Mesodermal cell (in vitro differentiated cells): ENCODE measurements at regions not wholly inside any gene's neighbourhood (a gene's known extent, or its start where the extent isn't known, plus 50 kb on each side); places are given as distances from the start of the nearest gene placed in this dataset.
"Not testable (repeated sequence)": the region's sequence is repeated elsewhere in the genome, so short reads cannot be mapped to it uniquely, and the experiment has no call there.

Source experiments
- H3K27ac ChIP-seq: 2 replicates; pipeline ENCODE4 v1.7.0; 2013; ENCODE audit warnings: mild to moderate bottlenecking, low read depth, low read length, moderate library complexity; ENCODE audit not compliant: severe bottlenecking
- H3K36me3 ChIP-seq: 2 replicates; pipeline ENCODE4 v1.7.1; 2013; ENCODE audit warnings: mild to moderate bottlenecking, low read length, moderate library complexity; ENCODE audit not compliant: control insufficient read depth, insufficient read depth
- H3K4me1 ChIP-seq: one replicate; pipeline ENCODE4 v1.7.1; 2013; ENCODE audit warnings: mild to moderate bottlenecking, low read length; ENCODE audit not compliant: insufficient read depth, control insufficient read depth, poor library complexity, severe bottlenecking
- H3K4me3 ChIP-seq: 2 replicates; pipeline ENCODE4 v1.7.0; 2013; ENCODE audit warnings: low read length, control low read depth, mild to moderate bottlenecking; ENCODE audit not compliant: insufficient read depth, poor library complexity, severe bottlenecking; ENCODE audit errors: extremely low read depth
- H3K9me3 ChIP-seq: 2 replicates; pipeline ENCODE4 v1.7.1; 2013; ENCODE audit warnings: mild to moderate bottlenecking, low read length, moderate library complexity; ENCODE audit not compliant: control insufficient read depth
- WGBS, 2 experiments: methylation state at CpG; one replicate each; pipeline ENCODE4 v1.1.5; 2013; ENCODE audit warnings: missing lambda C conversion rate in 2 of 2; ENCODE audit not compliant: insufficient coverage in 2 of 2; 5-methylcytosine and 5-hydroxymethylcytosine counted together

DNA sequence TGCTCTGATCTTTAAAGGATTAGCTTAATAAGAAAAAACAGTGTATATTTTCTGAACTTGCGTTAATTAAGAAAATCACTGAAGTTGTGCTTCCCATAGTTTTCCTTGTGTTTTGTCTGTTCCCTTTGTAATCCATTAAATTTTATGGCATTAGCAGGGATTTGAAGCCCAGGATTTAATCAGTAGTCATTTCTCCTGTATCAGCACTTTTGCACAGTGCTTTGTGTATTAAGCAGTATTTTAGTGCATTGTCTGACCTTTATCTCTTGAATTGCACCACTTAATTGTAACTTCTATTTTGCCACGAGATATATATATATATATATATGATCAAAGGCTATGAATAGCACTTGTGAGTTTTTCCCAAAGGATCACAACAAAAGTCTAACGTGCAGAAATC lies 133.7 kb downstream of the S1PR1 start:
- Histone ChIP-seq H3K9me3 (no peaks in the 10 kb centered on the region), H3K27ac (peak overlapping the region; percentile 37), H3K4me3 (no peak overlapping the region), H3K4me1 (peaks cover 6% of the 10 kb centered on the region), H3K36me3 (no peaks in the 10 kb centered on the region)
- WGBS, 2 experiments, result 90 to 100% methylated on average over 1 of the region's 3 CpGs

DNA sequence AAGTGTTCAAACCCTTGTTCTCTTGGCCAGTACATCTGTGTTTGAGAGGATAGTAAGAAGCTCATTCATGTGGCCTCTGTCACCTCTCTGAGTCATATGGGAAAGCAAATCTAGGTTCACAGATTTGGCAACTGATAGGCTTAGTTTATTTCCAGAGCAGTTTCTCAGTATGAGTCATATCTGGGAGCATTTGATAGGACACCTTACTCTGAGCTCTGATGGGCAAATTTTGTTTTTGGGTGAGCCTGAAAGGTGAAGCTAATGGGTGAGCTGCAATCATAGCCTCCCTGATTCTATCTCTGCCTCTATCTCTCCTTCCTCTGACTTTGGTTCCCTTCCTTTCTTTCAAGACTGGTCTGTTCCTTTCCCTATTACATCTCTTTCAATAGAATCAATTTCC lies 134.4 kb downstream of the S1PR1 start:
- Histone ChIP-seq H3K4me3 (no peak overlapping the region), H3K36me3 (no peaks in the 10 kb centered on the region), H3K9me3 (no peaks in the 10 kb centered on the region), H3K4me1 (peaks cover 6% of the 10 kb centered on the region), H3K27ac (peak overlapping the region; percentile 37)

DNA sequence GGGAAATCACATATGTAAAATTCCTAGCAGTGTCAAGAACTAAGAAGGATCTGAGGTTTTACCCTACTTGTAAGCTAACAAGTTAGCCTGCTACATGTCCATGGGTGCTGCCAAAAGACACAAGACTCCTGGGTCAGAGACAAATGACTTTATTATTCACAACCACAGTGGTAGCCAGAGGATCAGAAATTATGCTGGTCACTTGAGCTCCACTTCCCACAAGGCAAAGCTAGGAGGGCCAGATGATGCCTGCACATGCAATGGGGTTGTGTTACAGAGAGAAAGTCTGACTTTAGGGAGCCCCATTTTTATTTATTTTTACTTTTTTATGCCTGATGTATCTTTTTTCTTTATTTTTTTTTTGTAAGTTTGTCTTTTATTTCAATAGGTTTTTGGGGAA lies 136.8 kb downstream of the S1PR1 start:
- Histone ChIP-seq H3K27ac (no peak overlapping the region), H3K9me3 (no peaks in the 10 kb centered on the region), H3K4me1 (no peaks in the 10 kb centered on the region), H3K36me3 (no peaks in the 10 kb centered on the region), H3K4me3 (no peak overlapping the region)

DNA sequence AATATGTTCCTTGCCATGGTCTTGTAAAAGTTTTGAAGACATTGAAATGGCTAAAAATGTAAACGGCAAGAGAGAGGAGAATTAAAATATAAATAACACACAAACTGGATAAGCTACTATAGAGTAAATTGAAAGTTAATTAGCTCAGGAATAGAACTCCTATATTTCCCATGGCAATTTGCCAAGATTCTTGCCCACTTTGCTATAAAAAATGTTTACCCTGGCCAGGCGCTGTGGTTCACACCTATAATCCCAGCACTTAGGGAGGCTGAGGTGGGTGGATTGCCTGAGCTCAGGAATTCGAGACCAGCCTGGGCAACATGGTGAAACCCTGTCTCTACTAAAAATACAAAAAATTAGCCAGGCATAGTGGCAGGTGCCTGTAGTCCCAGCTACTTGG lies 138.6 kb downstream of the S1PR1 start:
- WGBS, 2 experiments, result 75% methylated on average over 2 of the region's 3 CpGs; no CpG with 5 or more reads in 1 of the 2 experiments
- H3K4me3 ChIP-seq, H3K27ac ChIP-seq, H3K4me1 ChIP-seq, H3K36me3 ChIP-seq, H3K9me3 ChIP-seq: not testable (repeated sequence)

DNA sequence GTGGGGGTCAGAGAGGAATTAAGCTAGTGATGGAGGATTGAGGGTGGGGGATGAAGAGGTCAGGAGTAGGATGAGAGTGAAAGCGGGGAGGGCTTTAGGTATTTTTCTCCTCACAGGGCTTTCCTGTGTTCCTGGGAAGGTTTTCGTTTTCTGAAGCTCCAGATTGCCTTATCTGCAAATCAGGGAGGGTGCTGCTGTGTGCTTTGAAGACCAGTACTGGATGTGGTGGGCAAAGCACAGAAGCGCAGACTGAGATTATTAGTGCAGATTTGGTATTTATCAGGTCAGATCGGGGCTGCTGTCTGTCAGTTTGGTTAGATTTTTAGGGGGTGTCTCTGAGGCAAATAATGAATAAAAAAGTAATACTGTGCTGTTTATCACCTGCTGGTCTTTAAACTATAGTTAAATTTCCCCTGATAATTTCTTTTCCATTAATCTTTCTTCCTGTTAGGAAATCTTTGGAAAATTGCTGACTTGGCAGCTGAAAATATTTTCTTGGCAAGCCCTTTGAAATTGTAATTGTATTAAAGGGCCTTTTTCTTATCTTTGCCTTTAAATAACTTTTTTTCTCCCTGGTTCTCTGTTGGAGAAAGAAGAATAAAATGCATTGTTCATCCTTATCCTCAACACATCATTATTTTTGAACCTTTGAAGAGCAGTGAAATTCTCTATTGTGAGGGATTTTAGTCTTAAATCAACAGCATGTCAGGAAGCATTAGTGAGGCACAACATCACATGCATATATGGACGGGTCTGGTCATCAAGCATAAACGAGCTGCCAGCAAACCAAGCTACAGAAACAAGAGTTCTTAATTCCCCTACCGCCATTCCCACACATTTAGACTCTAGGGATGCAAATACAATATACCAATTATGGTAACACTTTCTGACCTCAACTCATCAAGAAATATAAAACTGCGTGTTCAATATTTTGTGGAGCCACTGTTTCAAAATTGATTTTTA lies 139.6 kb downstream of the S1PR1 start:
- no peaks in the 10 kb centered on the region for H3K4me1 ChIP-seq
- H3K4me3 ChIP-seq, result no peak overlapping the region
- WGBS, 2 experiments, result 87 to 89% methylated on average over 4 to 6 of the region's 8 CpGs

DNA sequence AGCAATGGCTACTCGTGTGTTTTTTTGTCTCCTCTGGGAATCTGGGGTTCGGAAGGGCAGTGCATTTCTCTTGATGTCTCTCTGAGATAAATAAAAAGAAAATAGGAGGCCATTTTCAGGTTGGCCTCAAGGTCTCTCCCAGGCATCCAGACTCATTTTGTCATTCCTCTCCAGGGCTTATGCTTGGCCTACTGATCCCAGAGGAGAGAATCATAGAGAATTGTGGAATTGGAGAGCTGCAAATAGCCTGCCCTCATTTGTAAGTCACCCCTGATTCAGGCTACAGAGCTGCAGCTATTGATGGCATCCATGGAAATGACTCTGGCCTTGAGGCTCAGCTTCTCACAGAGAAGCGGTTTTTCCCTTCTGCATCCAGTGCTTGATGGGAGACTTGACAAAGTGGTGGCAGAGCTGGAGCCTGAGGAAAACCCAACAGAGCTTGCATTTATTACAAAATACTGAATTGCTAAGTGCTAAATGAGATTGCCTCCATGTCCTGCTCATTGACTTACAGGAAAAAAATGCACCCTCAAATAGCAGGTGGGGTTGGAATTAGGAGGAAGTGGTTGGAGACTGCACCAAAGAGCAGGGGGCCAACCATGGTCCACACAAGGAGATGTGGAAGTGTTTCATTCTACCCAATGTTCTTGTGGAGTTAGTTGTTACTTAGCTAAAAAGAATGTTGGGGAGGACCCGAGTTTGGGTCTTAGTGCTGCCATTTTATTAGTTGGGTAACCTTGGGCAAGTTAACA lies 140.4 kb downstream of the S1PR1 start:
- no peaks in the 10 kb centered on the region for H3K36me3 ChIP-seq
- H3K27ac ChIP-seq, result no peak overlapping the region
- H3K4me1 ChIP-seq, result no peaks in the 10 kb centered on the region
- 94 to 98% methylated on average over 3 to 4 of the region's 4 CpGs for WGBS, 2 experiments
- H3K4me3 ChIP-seq, result no peak overlapping the region
- H3K9me3 ChIP-seq, result no peaks in the 10 kb centered on the region

More for the DNA sequence above, 139.6 kb downstream of the S1PR1 start:
- no peak overlapping the region for H3K27ac ChIP-seq
- H3K36me3 ChIP-seq, result no peaks in the 10 kb centered on the region
- no peaks in the 10 kb centered on the region for H3K9me3 ChIP-seq

DNA sequence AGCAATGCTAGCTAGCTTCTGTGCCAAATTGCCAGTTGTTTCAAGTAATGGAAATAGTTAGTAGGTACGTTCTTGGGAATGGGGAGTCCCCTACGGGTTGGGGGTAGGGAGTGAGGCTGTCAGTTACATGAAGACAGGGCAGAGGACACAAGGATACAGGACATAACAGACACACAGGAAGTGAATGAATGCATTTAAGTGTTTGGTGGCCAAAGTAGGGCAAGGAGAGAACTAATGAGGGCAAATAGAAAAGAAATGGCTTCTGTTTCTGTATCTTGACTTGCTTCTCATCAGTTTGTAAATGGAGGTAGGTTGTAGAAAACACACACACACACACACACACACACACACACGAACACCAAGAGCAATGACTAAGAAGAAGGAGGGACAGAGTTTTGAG lies 142.2 kb downstream of the S1PR1 start:
- Histone ChIP-seq H3K4me3 (no peak overlapping the region), H3K27ac (no peak overlapping the region), H3K4me1 (no peaks in the 10 kb centered on the region), H3K9me3 (no peaks in the 10 kb centered on the region), H3K36me3 (no peaks in the 10 kb centered on the region)
- 95 to 100% methylated on average over 1 to 2 of the region's 3 CpGs for WGBS, 2 experiments

DNA sequence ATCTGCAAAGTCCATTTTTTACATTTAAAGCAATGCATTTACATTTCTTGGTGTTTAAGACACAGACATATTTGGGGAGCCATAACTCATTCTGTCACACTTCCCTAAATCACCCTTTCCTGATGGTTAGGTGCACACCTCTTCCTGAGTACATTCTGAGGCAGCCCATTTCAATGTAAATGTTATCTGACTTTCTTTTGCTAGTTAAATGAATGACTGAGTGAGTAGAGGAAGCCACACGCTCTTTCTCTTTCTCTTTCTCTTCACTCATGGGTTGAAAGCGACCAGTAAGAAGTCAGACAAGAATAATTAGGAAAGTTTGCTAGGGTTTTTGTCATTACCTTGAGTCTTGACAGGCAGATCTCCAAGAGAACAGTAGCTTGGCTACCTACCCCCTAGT lies 143.1 kb downstream of the S1PR1 start:
- no CpG with 5 or more reads among the region's 2 CpGs for WGBS, 2 experiments
- Histone ChIP-seq H3K4me1 (no peaks in the 10 kb centered on the region), H3K4me3 (no peak overlapping the region), H3K27ac (no peak overlapping the region), H3K36me3 (no peaks in the 10 kb centered on the region), H3K9me3 (no peaks in the 10 kb centered on the region)

DNA sequence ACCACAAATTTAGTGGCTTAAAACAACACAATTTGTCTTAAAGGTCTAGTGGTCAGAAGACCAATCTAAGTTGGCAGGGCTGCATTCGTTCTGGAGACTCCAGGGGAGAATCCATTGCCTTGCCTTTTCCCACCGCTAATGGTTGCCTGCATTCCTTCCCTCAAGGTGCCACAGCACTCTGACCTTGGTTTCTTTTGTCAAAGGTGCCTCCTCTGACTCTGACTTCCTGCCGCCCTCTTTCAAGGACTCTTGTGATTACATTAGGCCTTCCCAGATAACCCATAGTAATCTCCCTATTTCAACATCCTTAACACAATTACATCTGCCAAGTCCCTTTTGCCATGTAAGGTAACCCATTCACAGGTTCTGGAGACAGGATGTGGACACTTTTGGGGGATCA lies 145.3 kb downstream of the S1PR1 start:
- no peaks in the 10 kb centered on the region for H3K9me3 ChIP-seq
- 23 to 46% methylated on average over 2 to 3 of the region's 3 CpGs for WGBS, 2 experiments
- no peak overlapping the region for H3K27ac ChIP-seq
- H3K4me3 ChIP-seq, result no peak overlapping the region
- no peaks in the 10 kb centered on the region for H3K4me1 ChIP-seq
- H3K36me3 ChIP-seq, result no peaks in the 10 kb centered on the region

DNA sequence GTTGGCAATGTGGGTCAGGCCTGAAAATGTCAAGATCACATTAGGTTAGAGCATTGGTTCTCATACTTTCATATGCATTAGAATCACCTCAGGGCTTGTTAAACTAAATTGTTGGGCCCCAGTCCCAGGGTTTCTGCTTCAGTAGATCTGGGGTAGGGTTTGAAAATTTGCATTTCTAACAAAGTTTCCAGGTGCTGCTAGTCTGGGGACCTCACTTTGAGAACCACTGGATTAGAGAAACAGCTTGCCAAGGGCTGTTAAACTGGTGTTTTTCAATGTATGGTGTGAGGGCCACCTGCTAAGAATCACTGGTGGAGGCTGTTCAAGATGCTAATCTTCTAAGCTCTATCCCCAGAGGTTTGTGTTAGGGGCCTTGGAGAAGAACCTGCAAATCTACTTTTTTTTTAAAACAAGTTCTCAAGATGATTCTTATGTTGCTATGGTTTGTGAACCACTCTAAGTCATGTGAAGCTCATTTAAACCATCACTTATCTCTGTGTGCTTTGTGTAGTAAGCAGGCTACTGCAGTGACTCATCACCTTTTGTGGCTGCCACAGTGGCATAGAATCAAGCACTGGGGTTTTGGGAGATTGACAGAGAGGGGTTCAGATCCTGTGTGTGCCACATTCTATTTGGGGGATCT lies 152.2 kb downstream of the S1PR1 start:
- Histone ChIP-seq H3K36me3 (no peaks in the 10 kb centered on the region), H3K9me3 (no peaks in the 10 kb centered on the region), H3K27ac (no peak overlapping the region), H3K4me3 (no peak overlapping the region), H3K4me1 (no peaks in the 10 kb centered on the region)
